ENCODE measurements at regions not wholly inside any gene's neighbourhood (a gene's known extent, or its start where the extent isn't known, plus 50 kb on each side); places are given as distances from the start of the nearest gene placed in this dataset.
"Not testable (repeated sequence)": the region's sequence is repeated elsewhere in the genome, so short reads cannot be mapped to it uniquely, and the experiment has no call there.

DNA sequence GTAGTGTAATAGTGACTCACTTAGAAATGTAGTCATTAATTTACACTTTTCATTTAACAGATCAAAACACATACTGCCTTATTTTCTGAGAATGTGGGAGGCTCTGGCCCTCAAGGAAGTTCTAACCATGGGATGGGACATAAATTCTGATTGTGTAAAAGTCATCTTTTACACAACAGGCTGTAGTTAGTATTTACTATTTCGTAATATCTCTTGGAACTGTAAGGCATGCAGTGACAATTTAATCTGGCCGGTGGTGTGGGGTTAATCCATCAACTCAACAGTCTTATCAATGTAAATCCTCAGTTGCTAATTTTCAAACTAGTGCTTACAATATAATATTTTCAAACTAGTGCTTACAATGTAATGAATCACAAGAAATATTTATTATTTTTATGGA is 1599.2 kb downstream of the EFNB2 start:
- no peaks in the 10 kb centered on the region for H3K27me3 Mint-ChIP-seq
- intact Hi-C loops (cut with micrococcal nuclease) = no loop called here
- TF ChIP-seq, protein P1, sequence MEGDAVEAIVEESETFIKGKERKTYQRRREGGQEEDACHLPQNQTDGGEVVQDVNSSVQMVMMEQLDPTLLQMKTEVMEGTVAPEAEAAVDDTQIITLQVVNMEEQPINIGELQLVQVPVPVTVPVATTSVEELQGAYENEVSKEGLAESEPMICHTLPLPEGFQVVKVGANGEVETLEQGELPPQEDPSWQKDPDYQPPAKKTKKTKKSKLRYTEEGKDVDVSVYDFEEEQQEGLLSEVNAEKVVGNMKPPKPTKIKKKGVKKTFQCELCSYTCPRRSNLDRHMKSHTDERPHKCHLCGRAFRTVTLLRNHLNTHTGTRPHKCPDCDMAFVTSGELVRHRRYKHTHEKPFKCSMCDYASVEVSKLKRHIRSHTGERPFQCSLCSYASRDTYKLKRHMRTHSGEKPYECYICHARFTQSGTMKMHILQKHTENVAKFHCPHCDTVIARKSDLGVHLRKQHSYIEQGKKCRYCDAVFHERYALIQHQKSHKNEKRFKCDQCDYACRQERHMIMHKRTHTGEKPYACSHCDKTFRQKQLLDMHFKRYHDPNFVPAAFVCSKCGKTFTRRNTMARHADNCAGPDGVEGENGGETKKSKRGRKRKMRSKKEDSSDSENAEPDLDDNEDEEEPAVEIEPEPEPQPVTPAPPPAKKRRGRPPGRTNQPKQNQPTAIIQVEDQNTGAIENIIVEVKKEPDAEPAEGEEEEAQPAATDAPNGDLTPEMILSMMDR (IDR thresholded peaks at IDR 0.05) = no peak
- ATAC-seq (no peak), DNase-seq (no peak)
- no peaks in the 10 kb centered on the region for H3K9me3 Mint-ChIP-seq
- no peaks in the 10 kb centered on the region for H3K4me1 Mint-ChIP-seq (ENCODE audit: low read depth)
- H3K4me3 Mint-ChIP-seq = no peak overlapping the region
- CTCF ChIA-PET = no interaction called here
- H3K27ac Mint-ChIP-seq = no peak overlapping the region
- no peaks in the 10 kb centered on the region for H3K36me3 Mint-ChIP-seq (ENCODE audit: low read depth)
- POLR2A ChIA-PET = no interaction called here

DNA sequence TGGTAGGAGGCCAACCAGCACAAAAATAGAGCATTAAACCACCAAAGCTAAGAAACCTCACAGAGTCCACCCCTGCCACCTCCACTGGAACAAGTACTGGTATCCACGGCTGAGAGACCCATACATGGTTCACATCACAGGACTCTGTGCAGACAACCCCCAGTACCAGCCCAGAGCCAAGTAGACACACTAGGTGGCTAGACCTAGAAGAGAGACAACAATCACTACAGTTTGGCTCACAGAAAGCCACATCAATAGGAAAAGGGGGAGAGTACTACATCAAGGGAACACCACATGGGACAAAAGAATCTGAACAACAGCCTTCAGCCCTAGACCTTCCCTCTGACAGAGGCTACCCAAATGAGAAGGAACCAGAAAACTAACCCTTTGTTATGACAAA is 1614.9 kb downstream of the EFNB2 start:
- POLR2A ChIA-PET; CTCF ChIA-PET; intact Hi-C loops (cut with micrococcal nuclease); H3K27ac Mint-ChIP-seq; DNase-seq; H3K27me3 Mint-ChIP-seq; ATAC-seq; H3K36me3 Mint-ChIP-seq (ENCODE audit: low read depth); H3K4me3 Mint-ChIP-seq: not testable (repeated sequence)
- Mint-ChIP-seq H3K4me1 (ENCODE audit: low read depth) (peaks cover 34% of the 10 kb centered on the region), H3K9me3 (peaks cover 15% of the 10 kb centered on the region)

DNA sequence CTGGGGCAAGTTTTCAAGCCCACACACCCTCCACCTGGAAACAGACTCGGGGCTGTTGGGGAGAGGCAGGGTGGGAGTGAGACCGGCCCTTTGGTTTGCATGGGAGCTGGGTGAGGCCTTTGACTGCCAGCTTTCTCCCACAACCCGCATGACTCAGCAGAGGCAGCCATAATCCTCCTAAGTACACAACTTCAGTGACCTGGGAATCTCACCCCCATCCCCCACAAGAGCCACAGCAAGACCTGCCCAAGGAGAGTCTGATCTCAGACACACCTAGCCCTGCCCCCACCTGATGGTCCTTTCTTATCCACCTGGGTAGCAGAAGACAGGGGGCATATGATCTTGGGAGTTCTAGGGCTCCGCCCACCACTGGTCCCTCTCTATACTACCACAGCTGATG is 1615.4 kb downstream of the EFNB2 start:
- DNase-seq (no peak), ATAC-seq (no peak)
- intact Hi-C loops (cut with micrococcal nuclease) = no loop called here
- H3K27me3 Mint-ChIP-seq = no peaks in the 10 kb centered on the region
- ChIA-PET POLR2A (interaction anchor here (0.6 kb wide), 1 partner anchor 229 kb away, joined by 3 read pairs; no protein-coding TSS in a partner anchor), CTCF (no interaction called here)
- H3K9me3 Mint-ChIP-seq = peaks cover 15% of the 10 kb centered on the region
- no peak overlapping the region for H3K27ac Mint-ChIP-seq
- H3K4me1 Mint-ChIP-seq (ENCODE audit: low read depth) = peaks cover 34% of the 10 kb centered on the region
- H3K36me3 Mint-ChIP-seq (ENCODE audit: low read depth) = peaks cover 4% of the 10 kb centered on the region
- H3K4me3 Mint-ChIP-seq = no peak overlapping the region
- TF ChIP-seq, protein P1 (IDR thresholded peaks at IDR 0.05) = no peak

DNA sequence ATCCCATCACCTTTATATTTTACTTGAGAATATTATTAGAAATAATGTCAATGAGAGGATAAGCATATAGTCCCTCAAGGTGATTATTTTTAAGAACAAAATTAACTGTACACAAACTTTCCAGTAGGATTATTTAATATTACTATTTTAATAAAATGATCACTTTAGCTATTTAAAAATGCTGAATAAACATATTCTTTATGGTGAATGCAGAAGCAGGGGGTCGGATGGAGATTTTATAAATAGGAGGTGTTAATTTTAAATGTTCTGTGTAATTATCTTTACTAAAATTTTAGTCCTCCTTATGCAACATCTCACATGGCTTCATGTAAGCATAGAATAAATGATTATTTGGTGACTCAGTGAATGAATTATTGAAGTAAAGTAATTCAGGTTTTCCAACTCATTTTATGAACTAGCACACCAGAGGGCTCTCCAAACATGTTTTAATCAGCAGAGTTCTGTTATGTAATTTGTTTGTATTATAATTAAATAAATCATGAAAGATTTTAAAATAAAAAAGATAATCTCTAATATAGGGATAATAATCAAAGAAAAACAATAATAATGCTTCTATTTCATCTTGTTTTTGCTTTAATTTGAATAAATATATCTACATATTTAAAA is 1635.2 kb downstream of the EFNB2 start:
- Mint-ChIP-seq H3K9me3 (no peaks in the 10 kb centered on the region), H3K4me3 (no peak overlapping the region), H3K4me1 (ENCODE audit: low read depth) (no peaks in the 10 kb centered on the region), H3K27ac (no peak overlapping the region), H3K27me3 (no peaks in the 10 kb centered on the region), H3K36me3 (ENCODE audit: low read depth) (no peaks in the 10 kb centered on the region)
- POLR2A ChIA-PET = no interaction called here
- CTCF ChIA-PET = no interaction called here
- DNase-seq = no peak
- intact Hi-C loops (cut with micrococcal nuclease) = no loop called here
- TF ChIP-seq, protein P1 (IDR thresholded peaks at IDR 0.05) = no peak
- no peak for ATAC-seq

DNA sequence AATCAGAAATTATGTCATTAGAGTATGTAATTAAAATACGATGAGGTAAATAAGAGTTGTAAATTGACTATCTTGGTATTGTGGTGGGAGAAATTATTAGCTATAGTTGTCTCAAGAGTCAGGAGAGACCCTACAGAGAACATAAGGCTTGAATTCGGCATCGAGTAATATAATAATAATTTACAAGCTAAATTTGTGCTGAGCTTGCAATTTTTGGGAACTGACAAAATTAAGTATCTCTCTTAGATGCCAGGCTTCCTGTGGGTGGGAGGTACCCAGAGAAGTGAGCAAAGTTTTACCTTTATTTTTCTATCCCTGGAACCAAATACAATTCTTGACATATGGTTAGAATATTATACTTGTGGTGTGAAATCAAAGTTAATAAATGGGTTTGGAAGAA is 1637.0 kb downstream of the EFNB2 start:
- intact Hi-C loops (cut with micrococcal nuclease) = no loop called here
- Mint-ChIP-seq H3K36me3 (ENCODE audit: low read depth) (no peaks in the 10 kb centered on the region), H3K4me1 (ENCODE audit: low read depth) (no peaks in the 10 kb centered on the region), H3K9me3 (no peaks in the 10 kb centered on the region), H3K27me3 (no peaks in the 10 kb centered on the region), H3K4me3 (no peak overlapping the region), H3K27ac (no peak overlapping the region)
- DNase-seq = no peak
- POLR2A ChIA-PET = no interaction called here
- TF ChIP-seq, protein P1 (IDR thresholded peaks at IDR 0.05) = no peak
- CTCF ChIA-PET = no interaction called here
- no peak for ATAC-seq

DNA sequence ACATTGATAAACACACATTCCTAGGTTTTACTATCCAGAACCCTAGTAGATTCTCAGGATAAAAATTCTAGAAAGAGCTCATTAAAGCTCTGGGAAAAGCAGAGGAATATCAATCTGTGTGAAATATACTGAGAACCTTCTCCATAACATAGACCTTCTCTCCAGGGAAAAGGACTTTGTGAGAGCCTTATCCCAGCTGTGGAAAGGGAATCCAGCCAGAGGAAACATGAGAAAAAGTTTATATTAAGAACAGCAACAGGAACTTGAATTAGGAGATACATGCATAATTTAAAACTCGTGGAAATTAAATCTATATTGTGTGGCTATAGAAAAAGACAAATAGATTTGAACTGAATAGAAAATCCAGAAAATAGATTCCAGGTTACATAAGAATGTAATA is 1639.9 kb downstream of the EFNB2 start:
- CTCF ChIA-PET = no interaction called here
- H3K27me3 Mint-ChIP-seq = no peaks in the 10 kb centered on the region
- H3K36me3 Mint-ChIP-seq (ENCODE audit: low read depth) = no peaks in the 10 kb centered on the region
- H3K9me3 Mint-ChIP-seq = no peaks in the 10 kb centered on the region
- H3K27ac Mint-ChIP-seq = no peak overlapping the region
- TF ChIP-seq, protein P1 (IDR thresholded peaks at IDR 0.05) = no peak
- ATAC-seq (no peak), DNase-seq (no peak)
- no peaks in the 10 kb centered on the region for H3K4me1 Mint-ChIP-seq (ENCODE audit: low read depth)
- POLR2A ChIA-PET = no interaction called here
- intact Hi-C loops (cut with micrococcal nuclease) = no loop called here
- H3K4me3 Mint-ChIP-seq = no peak overlapping the region

All from activated CD8-positive, alpha-beta T cell treated with anti-CD3 and anti-CD28 coated beads for 36 hours (primary cell).